Aorta (tissue), 5 donors: ENCODE measurements at regions not wholly inside any gene's neighbourhood (a gene's known extent, or its start where the extent isn't known, plus 50 kb on each side); places are given as distances from the start of the nearest gene placed in this dataset.
"Not testable (repeated sequence)": the region's sequence is repeated elsewhere in the genome, so short reads cannot be mapped to it uniquely, and the experiment has no call there.

Experiments
- ATAC-seq: fragments of 200-7000 bp; cut with Tn5 transposase; one replicate; pipeline ENCODE4 v1.9.1; 2022; ENCODE audit warnings: moderate library complexity; ENCODE audit not compliant: low FRiP score
- DNase-seq, 2 donors: peaks; one replicate each; pipeline ENCODE4 v3.0.0-alpha.2; 2020
- H3K27ac ChIP-seq, 2 donors: one replicate each; pipeline ENCODE4 v1.5.1; 2013; ENCODE audit warnings: low read length in 2 of 2, mild to moderate bottlenecking in 2 of 2, moderate library complexity in 2 of 2, control low read depth in 1 of 2, inconsistent platforms in 1 of 2, low read depth in 1 of 2
- H3K27me3 ChIP-seq, 2 donors: one replicate each; pipeline ENCODE4 v1.6.1; 2013; ENCODE audit warnings: control low read depth in 1 of 2, low read length in 1 of 2, mild to moderate bottlenecking in 1 of 2, moderate library complexity in 1 of 2; ENCODE audit not compliant: insufficient read depth in 2 of 2, control insufficient read depth in 1 of 2
- H3K36me3 ChIP-seq, 2 donors: one replicate each; pipeline ENCODE4 v1.6.1; 2013; ENCODE audit warnings: control low read depth in 1 of 2, low read length in 1 of 2, mild to moderate bottlenecking in 1 of 2; ENCODE audit not compliant: insufficient read depth in 2 of 2, control insufficient read depth in 1 of 2
- H3K4me1 ChIP-seq, 2 donors: one replicate each; pipeline ENCODE4 v1.6.1; 2013; ENCODE audit warnings: low read length in 2 of 2, control low read depth in 1 of 2, mild to moderate bottlenecking in 1 of 2, moderate library complexity in 1 of 2; ENCODE audit not compliant: insufficient read depth in 2 of 2, control insufficient read depth in 1 of 2
- H3K4me3 ChIP-seq, 2 donors: one replicate each; pipeline ENCODE4 v1.5.1; 2013; ENCODE audit warnings: low read length in 2 of 2, control low read depth in 1 of 2, mild to moderate bottlenecking in 1 of 2
- H3K9me3 ChIP-seq: one replicate; pipeline ENCODE4 v1.6.1; 2013; ENCODE audit warnings: mild to moderate bottlenecking, low read length; ENCODE audit not compliant: control insufficient read depth
- WGBS, 2 donors: extraction: QIAGEN DNeasy Blood & Tissue Kit; methylation state at CpG; one replicate each; pipeline ENCODE4 v1.1.7; 2013; 5-methylcytosine and 5-hydroxymethylcytosine counted together
- intact Hi-C, 2 donors: fragments of 100-400 bp; cut with DNase I; formaldehyde crosslinking; loops; one replicate each; pipeline versions ENCODE4 v1.14.2 to v1.15.0; 2022
- donor health status: healthy with polysubstance abuse.
- donor health status: Bipolar disorder and iron deficiency.
- donor health status: DM: no; HTN: no; CAD: no.
- donor health status: DM: no; HTN: no; CAD: no.
- donor health status: DM: yes; HTN: yes; CAD: no.

GRCh38 chr18:1825296-1825695, 746.0 kb downstream of the METTL4 start:
- H3K27ac ChIP-seq: no peak overlapping the region
- ATAC-seq (no peak), DNase-seq (no peak)
- H3K4me3 ChIP-seq: no peak overlapping the region
- WGBS, 2 donors: 7 to 33% methylated on average over 2 of the region's 2 CpGs
- no peaks in the 10 kb centered on the region for H3K36me3 ChIP-seq
- no peaks in the 10 kb centered on the region for H3K4me1 ChIP-seq
- intact Hi-C loops: no loop called here
- H3K9me3 ChIP-seq: no peaks in the 10 kb centered on the region
- H3K27me3 ChIP-seq: no peaks in the 10 kb centered on the region

GRCh38 chr18:1840878-1841277, 730.4 kb downstream of the METTL4 start:
- no peaks in the 10 kb centered on the region for H3K27me3 ChIP-seq
- no peak overlapping the region for H3K4me3 ChIP-seq
- H3K9me3 ChIP-seq: no peaks in the 10 kb centered on the region
- no peaks in the 10 kb centered on the region for H3K4me1 ChIP-seq
- 76% methylated on average over 5 of the region's 5 CpGs for WGBS, 2 donors
- ATAC-seq (no peak), DNase-seq (no peak)
- intact Hi-C loops: no loop called here
- H3K27ac ChIP-seq: no peak overlapping the region
- H3K36me3 ChIP-seq: no peaks in the 10 kb centered on the region

GRCh38 chr18:1846640-1847039, 724.7 kb downstream of the METTL4 start:
- no peaks in the 10 kb centered on the region for H3K36me3 ChIP-seq
- no peak for ATAC-seq
- no peak overlapping the region for H3K4me3 ChIP-seq
- H3K27ac ChIP-seq: no peak overlapping the region
- no peaks in the 10 kb centered on the region for H3K9me3 ChIP-seq
- intact Hi-C loops: no loop called here
- DNase-seq: no peak
- no peaks in the 10 kb centered on the region for H3K4me1 ChIP-seq
- no peaks in the 10 kb centered on the region for H3K27me3 ChIP-seq
- 76 to 80% methylated on average over 3 of the region's 3 CpGs for WGBS, 2 donors

- Histone ChIP-seq H3K9me3 (no peaks in the 10 kb centered on the region), H3K4me1 (no peaks in the 10 kb centered on the region), H3K27me3 (no peaks in the 10 kb centered on the region), H3K27ac (no peak overlapping the region), H3K4me3 (no peak overlapping the region), H3K36me3 (no peaks in the 10 kb centered on the region)
- ATAC-seq: no peak
- intact Hi-C loops: no loop called here
- 69 to 74% methylated on average over 1 of the region's 1 CpG for WGBS, 2 donors
- DNase-seq: no peak
These were observed 722.6 kb downstream of the METTL4 start for GRCh38 chr18:1848716-1849115.

- ATAC-seq: no peak
- intact Hi-C loops: no loop called here
- DNase-seq: no peak
- Histone ChIP-seq H3K27ac (no peak overlapping the region), H3K4me1 (no peaks in the 10 kb centered on the region), H3K27me3 (no peaks in the 10 kb centered on the region), H3K36me3 (no peaks in the 10 kb centered on the region), H3K4me3 (no peak overlapping the region), H3K9me3 (no peaks in the 10 kb centered on the region)
- WGBS, 2 donors: 82 to 83% methylated on average over 6 of the region's 6 CpGs
These were observed 721.9 kb downstream of the METTL4 start for GRCh38 chr18:1849386-1849785.

- H3K4me1 ChIP-seq, DNase-seq, intact Hi-C loops, H3K4me3 ChIP-seq, H3K9me3 ChIP-seq, ATAC-seq, H3K36me3 ChIP-seq, H3K27ac ChIP-seq, H3K27me3 ChIP-seq: not testable (repeated sequence)
- WGBS, 2 donors: 58 to 62% methylated on average over 2 of the region's 2 CpGs
These were observed 714.0 kb downstream of the METTL4 start for GRCh38 chr18:1857281-1857680.

GRCh38 chr18:1861473-1861872, 709.8 kb downstream of the METTL4 start:
- H3K4me3 ChIP-seq: no peak overlapping the region
- ATAC-seq: no peak
- DNase-seq: no peak
- H3K9me3 ChIP-seq: peaks cover 3% of the 10 kb centered on the region
- 88 to 90% methylated on average over 2 of the region's 2 CpGs for WGBS, 2 donors
- intact Hi-C loops: no loop called here
- no peak overlapping the region for H3K27ac ChIP-seq
- H3K36me3 ChIP-seq: no peaks in the 10 kb centered on the region
- H3K4me1 ChIP-seq: no peaks in the 10 kb centered on the region
- no peaks in the 10 kb centered on the region for H3K27me3 ChIP-seq

GRCh38 chr18:1865869-1866268, 705.4 kb downstream of the METTL4 start:
- Histone ChIP-seq H3K4me3 (no peak overlapping the region), H3K27me3 (no peaks in the 10 kb centered on the region), H3K9me3 (peaks cover 3% of the 10 kb centered on the region), H3K27ac (no peak overlapping the region), H3K4me1 (no peaks in the 10 kb centered on the region), H3K36me3 (no peaks in the 10 kb centered on the region)
- intact Hi-C loops: no loop called here
- 87 to 90% methylated on average over 3 of the region's 3 CpGs for WGBS, 2 donors
- ATAC-seq (no peak), DNase-seq (no peak)

- ATAC-seq: no peak
- H3K4me1 ChIP-seq: no peaks in the 10 kb centered on the region
- intact Hi-C loops: no loop called here
- no peaks in the 10 kb centered on the region for H3K36me3 ChIP-seq
- 68 to 77% methylated on average over 2 of the region's 2 CpGs for WGBS, 2 donors
- no peaks in the 10 kb centered on the region for H3K27me3 ChIP-seq
- H3K4me3 ChIP-seq: no peak overlapping the region
- H3K27ac ChIP-seq: no peak overlapping the region
- no peaks in the 10 kb centered on the region for H3K9me3 ChIP-seq
- DNase-seq: no peak
These were observed 699.0 kb downstream of the METTL4 start for GRCh38 chr18:1872274-1872673.
